Left ventricle myocardium inferior (tissue), 1 donor: ENCODE measurements at regions not wholly inside any gene's neighbourhood (a gene's known extent, or its start where the extent isn't known, plus 50 kb on each side); places are given as distances from the start of the nearest gene placed in this dataset.

Experiments
- DNase-seq: peaks from one replicate; pipeline ENCODE4 v3.0.0-alpha.2; 2020
- H3K27ac ChIP-seq: fragments of 200-600 bp; replicated peaks from 2 replicates; pipeline ENCODE4 v1.8.0; 2021
- H3K27me3 ChIP-seq: fragments of 200-600 bp; 2 replicates; pipeline ENCODE4 v1.8.0; 2021; ENCODE audit warnings: low read depth
- H3K36me3 ChIP-seq: fragments of 200-600 bp; 2 replicates; pipeline ENCODE4 v1.8.0; 2021
- H3K4me1 ChIP-seq: fragments of 200-600 bp; 2 replicates; pipeline ENCODE4 v1.8.0; 2021
- H3K4me3 ChIP-seq: fragments of 200-600 bp; 2 replicates; pipeline ENCODE4 v1.8.0; 2021; ENCODE audit warnings: mild to moderate bottlenecking, moderate library complexity
- H3K9me3 ChIP-seq: fragments of 200-600 bp; replicated peaks from 2 replicates; pipeline ENCODE4 v1.8.0; 2021
- intact Hi-C: fragments of 100-400 bp; cut with micrococcal nuclease; formaldehyde crosslinking; loops from one replicate; pipeline ENCODE4 v1.11.0; 2022
- TF ChIP-seq, protein P1 (sequence below): fragments of 200-600 bp; IDR thresholded peaks from 2 replicates; pipeline ENCODE4 v1.8.0; 2021; ENCODE audit warnings: antibody characterized with exemption, mild to moderate bottlenecking, borderline replicate concordance
- donor health status: DM: no; HTN: yes; CAD: no; lungs with severe emphysema.

DNA sequence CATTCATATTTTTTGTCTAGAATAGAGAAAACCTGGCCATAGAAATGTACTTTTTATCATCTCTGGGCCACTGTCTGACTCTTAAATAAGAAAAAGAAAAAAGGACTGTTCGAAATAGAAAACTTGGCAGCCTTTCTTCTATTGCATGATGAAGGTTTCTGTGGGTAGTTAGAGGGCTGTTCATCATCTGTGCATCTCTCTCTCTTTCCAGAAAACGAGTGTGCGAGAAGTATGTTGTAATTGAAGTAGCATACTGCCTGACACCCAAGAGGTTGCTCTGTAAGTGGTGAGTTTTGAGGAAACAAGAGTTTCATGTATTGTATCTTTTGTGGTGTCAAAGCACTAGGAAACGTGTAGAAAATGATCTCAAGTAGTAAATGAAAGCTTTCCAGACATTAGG is 343.2 kb upstream of the TMEM229A start:
- TF ChIP-seq, protein P1, sequence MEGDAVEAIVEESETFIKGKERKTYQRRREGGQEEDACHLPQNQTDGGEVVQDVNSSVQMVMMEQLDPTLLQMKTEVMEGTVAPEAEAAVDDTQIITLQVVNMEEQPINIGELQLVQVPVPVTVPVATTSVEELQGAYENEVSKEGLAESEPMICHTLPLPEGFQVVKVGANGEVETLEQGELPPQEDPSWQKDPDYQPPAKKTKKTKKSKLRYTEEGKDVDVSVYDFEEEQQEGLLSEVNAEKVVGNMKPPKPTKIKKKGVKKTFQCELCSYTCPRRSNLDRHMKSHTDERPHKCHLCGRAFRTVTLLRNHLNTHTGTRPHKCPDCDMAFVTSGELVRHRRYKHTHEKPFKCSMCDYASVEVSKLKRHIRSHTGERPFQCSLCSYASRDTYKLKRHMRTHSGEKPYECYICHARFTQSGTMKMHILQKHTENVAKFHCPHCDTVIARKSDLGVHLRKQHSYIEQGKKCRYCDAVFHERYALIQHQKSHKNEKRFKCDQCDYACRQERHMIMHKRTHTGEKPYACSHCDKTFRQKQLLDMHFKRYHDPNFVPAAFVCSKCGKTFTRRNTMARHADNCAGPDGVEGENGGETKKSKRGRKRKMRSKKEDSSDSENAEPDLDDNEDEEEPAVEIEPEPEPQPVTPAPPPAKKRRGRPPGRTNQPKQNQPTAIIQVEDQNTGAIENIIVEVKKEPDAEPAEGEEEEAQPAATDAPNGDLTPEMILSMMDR = no peak
- H3K27me3 ChIP-seq = no peaks in the 10 kb centered on the region
- no peaks in the 10 kb centered on the region for H3K9me3 ChIP-seq
- intact Hi-C loops = no loop called here
- no peak overlapping the region for H3K27ac ChIP-seq
- no peak overlapping the region for H3K4me3 ChIP-seq
- no peaks in the 10 kb centered on the region for H3K36me3 ChIP-seq
- H3K4me1 ChIP-seq = no peaks in the 10 kb centered on the region
- DNase-seq = no peak

DNA sequence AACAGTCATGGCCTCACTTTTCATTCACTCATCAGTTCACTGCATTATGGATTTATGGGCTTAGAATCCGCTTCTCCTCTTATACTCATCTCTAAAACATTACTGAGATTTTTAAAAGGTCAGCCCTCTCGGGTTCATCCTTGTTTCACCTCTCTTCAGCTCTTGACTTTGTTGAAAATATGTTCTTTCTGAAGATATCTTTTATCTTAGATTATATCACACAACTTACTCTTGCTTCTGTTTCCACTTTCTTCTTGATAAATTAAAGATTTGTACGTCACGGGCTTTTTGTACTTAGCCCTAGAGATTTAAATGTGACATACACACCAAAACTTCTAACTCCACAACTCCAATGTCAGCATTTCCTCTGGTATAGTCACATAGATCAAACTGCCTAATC is 342.5 kb upstream of the TMEM229A start:
- Histone ChIP-seq H3K4me3 (no peak overlapping the region), H3K27ac (no peak overlapping the region), H3K27me3 (no peaks in the 10 kb centered on the region), H3K9me3 (no peaks in the 10 kb centered on the region), H3K36me3 (no peaks in the 10 kb centered on the region), H3K4me1 (no peaks in the 10 kb centered on the region)
- intact Hi-C loops = no loop called here
- TF ChIP-seq, protein P1 = no peak
- DNase-seq = no peak

DNA sequence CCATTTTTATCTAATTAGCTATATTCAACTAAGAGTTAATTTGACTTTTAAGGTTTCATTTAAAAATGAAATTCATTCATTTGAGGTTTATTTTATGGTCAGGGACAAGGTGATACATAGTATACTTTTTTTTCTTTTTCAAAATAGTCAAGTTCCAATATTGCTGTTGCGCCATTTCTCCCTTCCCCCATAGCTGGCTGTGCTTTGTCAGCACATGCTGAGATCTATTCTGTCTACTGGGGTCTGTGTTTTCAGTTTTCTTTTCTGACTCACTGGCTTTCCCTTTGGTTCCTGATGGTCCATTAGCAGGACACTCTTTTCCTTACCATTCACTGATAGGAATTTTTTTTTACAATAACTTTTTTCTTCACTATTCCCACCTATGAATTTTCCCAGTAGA is 336.4 kb upstream of the TMEM229A start:
- Histone ChIP-seq H3K9me3 (peaks cover 9% of the 10 kb centered on the region), H3K27me3 (no peaks in the 10 kb centered on the region), H3K4me1 (no peaks in the 10 kb centered on the region), H3K4me3 (no peak overlapping the region), H3K36me3 (no peaks in the 10 kb centered on the region), H3K27ac (no peak overlapping the region)
- TF ChIP-seq, protein P1 = no peak
- no peak for DNase-seq
- intact Hi-C loops = no loop called here

DNA sequence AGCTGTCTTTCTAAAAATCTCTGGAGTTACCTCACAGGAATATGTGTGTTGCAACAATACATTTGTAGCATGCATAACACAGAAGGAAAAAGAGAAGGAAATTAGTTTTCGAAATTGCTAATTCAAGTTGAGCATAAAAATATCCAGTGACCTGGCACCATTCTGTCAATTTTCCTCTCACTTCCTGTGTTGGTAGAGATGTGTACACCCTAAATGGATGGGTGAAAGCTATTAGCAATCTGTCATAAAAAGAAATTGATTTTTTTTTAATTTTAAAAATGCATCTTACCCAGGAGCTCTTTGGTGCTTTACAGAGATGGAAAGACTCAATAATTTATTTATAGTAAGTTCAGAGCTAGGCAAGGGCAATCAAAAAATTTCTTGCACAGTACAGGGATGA is 333.3 kb upstream of the TMEM229A start:
- DNase-seq = no peak
- Histone ChIP-seq H3K27me3 (no peaks in the 10 kb centered on the region), H3K4me3 (no peak overlapping the region), H3K36me3 (no peaks in the 10 kb centered on the region), H3K9me3 (peaks cover 21% of the 10 kb centered on the region), H3K27ac (no peak overlapping the region), H3K4me1 (no peaks in the 10 kb centered on the region)
- TF ChIP-seq, protein P1 = no peak
- intact Hi-C loops = no loop called here

DNA sequence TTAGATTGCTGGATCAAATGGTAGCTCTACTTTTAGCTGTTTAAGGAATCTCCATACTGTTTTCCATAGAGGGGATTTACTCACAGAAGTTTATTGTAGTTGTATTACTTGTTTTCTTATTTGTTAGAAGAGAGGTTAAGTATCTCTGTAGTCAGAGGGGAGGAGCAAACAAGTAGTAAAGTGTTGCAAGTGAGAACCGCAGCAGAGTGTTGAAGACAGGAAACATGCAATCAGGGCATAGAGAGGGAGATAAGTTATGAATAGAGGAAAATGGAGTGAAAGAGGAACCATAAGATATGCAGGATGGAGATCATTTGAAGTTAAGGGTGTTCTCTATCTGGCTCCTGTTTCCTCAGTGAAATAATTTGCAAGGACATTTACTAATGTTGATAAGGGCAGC is 331.4 kb upstream of the TMEM229A start:
- H3K27me3 ChIP-seq = no peaks in the 10 kb centered on the region
- H3K36me3 ChIP-seq = no peaks in the 10 kb centered on the region
- no peak for DNase-seq
- H3K4me3 ChIP-seq = no peak overlapping the region
- intact Hi-C loops = no loop called here
- no peaks in the 10 kb centered on the region for H3K4me1 ChIP-seq
- peaks cover 25% of the 10 kb centered on the region for H3K9me3 ChIP-seq
- no peak overlapping the region for H3K27ac ChIP-seq
- TF ChIP-seq, protein P1 = no peak

DNA sequence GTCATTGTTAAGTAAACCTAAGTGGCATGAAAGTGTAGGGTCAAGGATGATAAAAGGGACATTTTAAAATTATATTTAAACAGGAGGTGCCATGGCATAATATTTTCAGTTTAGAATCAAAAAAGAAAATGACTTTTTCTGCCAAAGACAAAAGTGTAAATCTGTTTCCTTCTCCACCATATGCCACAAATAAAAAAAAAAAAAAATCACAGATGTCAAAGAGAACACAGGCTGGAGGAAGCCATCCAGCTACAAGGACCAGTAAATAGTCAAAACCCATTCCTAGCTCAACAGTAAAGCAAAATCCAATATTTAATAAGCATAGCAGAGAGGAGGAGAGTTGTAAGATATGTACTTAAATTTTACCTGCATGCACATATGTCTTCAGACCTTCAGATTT is 321.3 kb upstream of the TMEM229A start:
- Histone ChIP-seq H3K9me3 (peaks cover 2% of the 10 kb centered on the region), H3K4me1 (peaks cover 8% of the 10 kb centered on the region), H3K36me3 (no peaks in the 10 kb centered on the region), H3K4me3 (no peak overlapping the region), H3K27ac (no peak overlapping the region), H3K27me3 (no peaks in the 10 kb centered on the region)
- no peak for DNase-seq
- TF ChIP-seq, protein P1 = no peak
- intact Hi-C loops = no loop called here
